NT2/D1 (cell line): ENCODE measurements at regions not wholly inside any gene's neighbourhood (a gene's known extent, or its start where the extent isn't known, plus 50 kb on each side); places are given as distances from the start of the nearest gene placed in this dataset.

Experiments
- YY1 ChIP-seq: IDR thresholded peaks from 2 replicates; pipeline ENCODE4 v1.6.1; 2011; ENCODE audit not compliant: insufficient read length, insufficient read depth
- ZNF274 ChIP-seq: IDR thresholded peaks from 2 replicates; pipeline ENCODE4 v1.6.1; 2011; ENCODE audit warnings: mild to moderate bottlenecking, low read depth, low read length

DNA sequence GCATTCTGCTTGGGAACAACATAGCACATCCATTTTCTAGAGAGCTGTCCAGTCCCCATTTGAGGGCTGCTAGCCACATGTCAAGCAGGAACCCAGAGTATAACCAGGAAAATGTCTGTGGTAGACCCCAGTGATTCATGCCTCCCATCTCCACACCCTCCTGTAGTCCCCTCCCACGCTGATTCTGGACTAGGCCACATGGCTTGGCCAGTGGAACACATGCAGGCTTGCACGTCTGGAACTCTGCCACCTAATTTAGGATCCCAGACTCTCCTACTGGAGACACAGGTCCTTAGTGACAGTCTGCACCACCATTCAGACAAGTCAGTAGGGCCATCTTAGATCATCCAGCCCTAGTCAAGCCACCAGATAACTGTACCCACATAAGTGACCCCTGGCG lies 149.8 kb downstream of the ZIC5 start:
- TF ChIP-seq YY1 (no peak), ZNF274 (no peak)
